ENCODE measurements at regions not wholly inside any gene's neighbourhood (a gene's known extent, or its start where the extent isn't known, plus 50 kb on each side); places are given as distances from the start of the nearest gene placed in this dataset.

- H3K4me3 ChIP-seq (replicated peaks in 1 of 2; ENCODE audit: low read depth in 2 of 2, low read length in 2 of 2): no peak overlapping the region
- TF ChIP-seq, protein P1, sequence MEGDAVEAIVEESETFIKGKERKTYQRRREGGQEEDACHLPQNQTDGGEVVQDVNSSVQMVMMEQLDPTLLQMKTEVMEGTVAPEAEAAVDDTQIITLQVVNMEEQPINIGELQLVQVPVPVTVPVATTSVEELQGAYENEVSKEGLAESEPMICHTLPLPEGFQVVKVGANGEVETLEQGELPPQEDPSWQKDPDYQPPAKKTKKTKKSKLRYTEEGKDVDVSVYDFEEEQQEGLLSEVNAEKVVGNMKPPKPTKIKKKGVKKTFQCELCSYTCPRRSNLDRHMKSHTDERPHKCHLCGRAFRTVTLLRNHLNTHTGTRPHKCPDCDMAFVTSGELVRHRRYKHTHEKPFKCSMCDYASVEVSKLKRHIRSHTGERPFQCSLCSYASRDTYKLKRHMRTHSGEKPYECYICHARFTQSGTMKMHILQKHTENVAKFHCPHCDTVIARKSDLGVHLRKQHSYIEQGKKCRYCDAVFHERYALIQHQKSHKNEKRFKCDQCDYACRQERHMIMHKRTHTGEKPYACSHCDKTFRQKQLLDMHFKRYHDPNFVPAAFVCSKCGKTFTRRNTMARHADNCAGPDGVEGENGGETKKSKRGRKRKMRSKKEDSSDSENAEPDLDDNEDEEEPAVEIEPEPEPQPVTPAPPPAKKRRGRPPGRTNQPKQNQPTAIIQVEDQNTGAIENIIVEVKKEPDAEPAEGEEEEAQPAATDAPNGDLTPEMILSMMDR (IDR thresholded peaks at IDR 0.05; ENCODE audit: low read depth, low read length): no peak
- DNase-seq (ENCODE audit: low read depth in 2 of 2): no peak
Measured at GRCh38 chr2:149709496-149710263, 122.1 kb upstream of the MMADHC start.

DNA sequence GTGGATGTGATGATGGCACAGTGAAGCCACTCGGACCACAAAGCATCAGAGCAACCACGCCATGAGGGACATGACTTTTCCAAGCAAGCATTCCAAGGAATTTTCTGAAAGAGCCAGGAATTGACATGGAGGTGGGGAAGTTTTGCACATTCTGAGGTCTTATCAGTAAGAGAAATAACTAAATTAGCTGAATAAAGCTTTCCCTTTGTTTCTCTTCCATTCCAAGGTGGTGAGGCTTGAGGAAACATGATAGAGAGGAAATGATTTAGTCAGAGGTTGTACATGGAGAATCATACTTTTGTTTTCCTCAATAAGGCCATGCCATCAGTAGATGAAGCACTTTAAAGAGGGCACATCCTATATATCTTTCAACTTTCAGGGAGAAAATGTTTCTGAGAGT is 115.7 kb upstream of the MMADHC start:
- TF ChIP-seq, protein P1 (IDR thresholded peaks at IDR 0.05; ENCODE audit: low read depth, low read length): no peak
- peak; percentile 38 to 48 for DNase-seq (ENCODE audit: low read depth in 2 of 2)
- H3K4me3 ChIP-seq (replicated peaks in 1 of 2; ENCODE audit: low read depth in 2 of 2, low read length in 2 of 2): no peak overlapping the region

DNA sequence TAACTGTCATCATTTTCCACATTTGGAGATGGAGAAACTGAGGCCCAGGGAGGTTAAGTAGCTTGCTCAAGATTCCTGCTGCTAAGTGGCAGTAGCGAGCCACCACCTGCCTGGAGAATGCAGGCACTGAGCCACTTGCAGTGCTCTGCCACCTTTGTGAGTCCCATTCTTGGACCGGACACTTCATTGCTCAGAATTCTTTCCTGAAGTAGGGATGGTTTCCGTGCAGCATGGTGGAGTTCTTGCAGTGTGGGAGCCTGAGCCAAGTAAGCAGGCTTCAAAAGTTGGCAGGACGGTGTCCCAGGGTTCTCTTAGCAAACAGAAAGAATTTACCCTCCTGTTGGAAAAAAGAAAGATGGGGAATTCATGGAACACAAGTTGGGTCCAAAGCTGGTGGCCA is 115.0 kb upstream of the MMADHC start:
- TF ChIP-seq, protein P1 (IDR thresholded peaks at IDR 0.05; ENCODE audit: low read depth, low read length): no peak
- no peak for DNase-seq (ENCODE audit: low read depth in 2 of 2)
- no peak overlapping the region for H3K4me3 ChIP-seq (replicated peaks in 1 of 2; ENCODE audit: low read depth in 2 of 2, low read length in 2 of 2)

DNA sequence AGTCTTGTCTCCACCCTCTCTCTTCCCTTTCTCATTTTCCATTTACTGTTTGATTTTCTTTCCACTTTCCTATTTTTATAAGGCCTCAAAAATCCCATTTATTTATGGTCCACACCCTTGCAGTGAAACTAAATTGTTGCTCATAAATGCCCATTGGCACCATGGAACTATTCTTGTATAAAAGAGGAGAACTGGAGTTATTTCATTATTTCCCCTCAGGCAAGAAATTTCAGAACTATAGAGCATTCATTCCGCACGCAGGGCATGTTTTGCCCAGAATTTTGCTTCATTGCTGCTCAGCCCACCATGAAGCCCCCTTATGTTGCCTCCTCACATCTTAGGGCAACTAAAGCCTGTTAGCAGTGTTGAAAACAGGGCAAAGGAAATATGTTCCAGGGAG is 113.7 kb upstream of the MMADHC start:
- no peak overlapping the region for H3K4me3 ChIP-seq (replicated peaks in 1 of 2; ENCODE audit: low read depth in 2 of 2, low read length in 2 of 2)
- TF ChIP-seq, protein P1 (IDR thresholded peaks at IDR 0.05; ENCODE audit: low read depth, low read length): no peak
- DNase-seq (ENCODE audit: low read depth in 2 of 2): no peak

GRCh38 chr2:149692961-149693396 is 105.4 kb upstream of the MMADHC start:
- peak in 1 of 2 donors; percentile 15 for DNase-seq (ENCODE audit: low read depth in 2 of 2)
- TF ChIP-seq, protein P1 (IDR thresholded peaks at IDR 0.05; ENCODE audit: low read depth, low read length): no peak
- no peak overlapping the region for H3K4me3 ChIP-seq (replicated peaks in 1 of 2; ENCODE audit: low read depth in 2 of 2, low read length in 2 of 2)

DNA sequence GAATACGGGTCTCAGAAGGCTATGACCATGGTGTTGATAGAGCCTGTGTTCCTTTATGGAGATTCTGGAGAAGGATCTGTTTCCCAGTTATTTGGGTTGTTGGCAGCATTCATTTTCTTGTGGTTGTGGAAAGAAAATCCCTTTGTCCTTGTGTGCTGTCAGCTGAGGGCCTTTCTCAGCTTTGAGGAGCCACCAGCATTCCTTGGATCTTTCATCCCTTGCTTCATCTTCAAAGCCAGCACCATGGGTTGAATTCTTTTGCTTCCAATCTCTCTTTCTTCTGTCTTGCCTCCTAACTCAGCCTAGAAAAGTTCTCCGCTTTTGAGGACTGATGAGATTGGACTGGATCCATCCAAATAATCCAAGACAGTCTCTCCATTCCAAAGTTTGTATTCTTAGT is 103.2 kb upstream of the MMADHC start:
- no peak for DNase-seq (ENCODE audit: low read depth in 2 of 2)
- no peak overlapping the region for H3K4me3 ChIP-seq (replicated peaks in 1 of 2; ENCODE audit: low read depth in 2 of 2, low read length in 2 of 2)
- TF ChIP-seq, protein P1 (IDR thresholded peaks at IDR 0.05; ENCODE audit: low read depth, low read length): no peak

- DNase-seq (ENCODE audit: low read depth in 2 of 2): no peak
- TF ChIP-seq, protein P1 (IDR thresholded peaks at IDR 0.05; ENCODE audit: low read depth, low read length): no peak
- H3K4me3 ChIP-seq (replicated peaks in 1 of 2; ENCODE audit: low read depth in 2 of 2, low read length in 2 of 2): no peak overlapping the region
Measured at GRCh38 chr2:149687052-149687427, 99.5 kb upstream of the MMADHC start.

Measured in cardiac fibroblast (primary cell).